CD4-positive, alpha-beta T cell treated with Interleukin-21 for 1 hour (primary cell): ENCODE measurements at regions not wholly inside any gene's neighbourhood (a gene's known extent, or its start where the extent isn't known, plus 50 kb on each side); places are given as distances from the start of the nearest gene placed in this dataset.
"Not testable (repeated sequence)": the region's sequence is repeated elsewhere in the genome, so short reads cannot be mapped to it uniquely, and the experiment has no call there.

Source experiments
- DNase-seq: peaks from one replicate; pipeline ENCODE4 v3.0.0-alpha.2; 2020

GRCh38 chr1:188514917-188515316 is 1686.2 kb downstream of the PLA2G4A start:
- no peak for DNase-seq

- DNase-seq = no peak
Observed at GRCh38 chr1:188517139-188517538, 1688.4 kb downstream of the PLA2G4A start.

- DNase-seq = no peak
Observed at GRCh38 chr1:188551176-188551575, 1722.4 kb downstream of the PLA2G4A start.

GRCh38 chr1:188557053-188557452 is 1728.3 kb downstream of the PLA2G4A start:
- DNase-seq = no peak

- no peak for DNase-seq
Observed at GRCh38 chr1:188582911-188583532, 1754.3 kb downstream of the PLA2G4A start.

- no peak for DNase-seq
Observed at GRCh38 chr1:188584119-188584518, 1755.4 kb downstream of the PLA2G4A start.

GRCh38 chr1:188590641-188591040 is 1761.9 kb downstream of the PLA2G4A start:
- no peak for DNase-seq

- DNase-seq = no peak
Observed at GRCh38 chr1:188594542-188595235, 1765.9 kb downstream of the PLA2G4A start.

- DNase-seq = no peak
Observed at GRCh38 chr1:188599313-188599712, 1770.6 kb downstream of the PLA2G4A start.

GRCh38 chr1:188611432-188611831 is 1782.7 kb downstream of the PLA2G4A start:
- DNase-seq = no peak

GRCh38 chr1:188615321-188615720 is 1786.6 kb downstream of the PLA2G4A start:
- no peak for DNase-seq

- DNase-seq = no peak
Observed at GRCh38 chr1:188620236-188620635, 1791.5 kb downstream of the PLA2G4A start.

- no peak for DNase-seq
Observed at GRCh38 chr1:188641566-188642211, 1812.9 kb downstream of the PLA2G4A start.

GRCh38 chr1:188642704-188643103 is 1814.0 kb downstream of the PLA2G4A start:
- no peak for DNase-seq

- no peak for DNase-seq
Observed at GRCh38 chr1:188652678-188653077, 1823.9 kb downstream of the PLA2G4A start.

GRCh38 chr1:188655966-188656365 is 1821.7 kb downstream of the BRINP3 start:
- DNase-seq = not testable (repeated sequence)

GRCh38 chr1:188660572-188660971 is 1817.1 kb downstream of the BRINP3 start:
- DNase-seq = no peak

- no peak for DNase-seq
Observed at GRCh38 chr1:188665477-188665876, 1812.2 kb downstream of the BRINP3 start.

- DNase-seq = no peak
Observed at GRCh38 chr1:188668083-188668482, 1809.6 kb downstream of the BRINP3 start.

- DNase-seq = no peak
Observed at GRCh38 chr1:188669728-188670382, 1807.8 kb downstream of the BRINP3 start.

- DNase-seq = no peak
Observed at GRCh38 chr1:188670837-188671236, 1806.8 kb downstream of the BRINP3 start.

- no peak for DNase-seq
Observed at GRCh38 chr1:188672153-188672552, 1805.5 kb downstream of the BRINP3 start.

- no peak for DNase-seq
Observed at GRCh38 chr1:188689542-188689941, 1788.1 kb downstream of the BRINP3 start.

GRCh38 chr1:188700116-188700515 is 1777.5 kb downstream of the BRINP3 start:
- DNase-seq = no peak
